ENCODE measurements at regions not wholly inside any gene's neighbourhood (a gene's known extent, or its start where the extent isn't known, plus 50 kb on each side); places are given as distances from the start of the nearest gene placed in this dataset.
A peak's percentile ranks its signal among the peaks of the same experiment; 100 is the strongest.
"Not testable (repeated sequence)": the region's sequence is repeated elsewhere in the genome, so short reads cannot be mapped to it uniquely, and the experiment has no call there.

GRCh38 chr4:130922955-130923354, 1827.0 kb downstream of the C4orf33 start:
- DNase-seq = no peak

DNA sequence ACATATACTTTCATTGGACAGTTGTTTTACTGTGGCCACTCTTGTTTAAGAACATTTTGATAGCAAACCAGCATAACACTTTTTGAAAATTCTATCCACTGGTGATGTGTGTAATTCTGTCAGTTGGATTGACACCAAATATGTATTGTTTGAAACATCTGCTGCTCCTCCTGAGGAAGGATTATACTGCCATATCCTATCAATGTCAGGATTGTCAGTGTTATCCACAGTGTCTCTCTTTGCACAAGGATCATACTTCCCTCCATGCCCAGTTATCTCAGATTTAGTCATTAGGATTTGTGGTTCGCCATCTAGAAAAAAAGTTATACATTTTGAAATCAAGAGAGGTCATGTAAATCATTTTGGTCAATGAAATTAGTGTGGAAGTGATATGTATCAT, 1859.6 kb downstream of the C4orf33 start:
- DNase-seq = no peak

GRCh38 chr4:130985371-130985770, 1889.4 kb downstream of the C4orf33 start:
- DNase-seq = no peak

DNA sequence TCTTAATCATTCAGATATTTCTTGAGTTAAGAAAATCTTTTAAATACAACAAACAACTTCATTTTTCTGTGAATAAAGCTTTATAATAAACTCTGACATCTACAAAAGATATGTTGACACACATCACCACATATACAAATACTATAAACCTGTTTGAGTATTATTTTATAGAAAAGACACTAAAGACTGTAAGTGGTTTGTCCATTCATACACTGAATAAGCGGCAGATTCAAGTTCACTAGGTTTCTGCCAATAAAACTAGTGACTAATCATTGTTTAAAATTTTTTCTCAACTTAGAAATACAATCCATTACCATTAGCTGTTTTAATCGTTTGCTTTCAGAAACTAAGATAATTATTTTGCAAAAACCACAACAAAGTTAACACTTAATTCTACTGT, 1900.0 kb downstream of the C4orf33 start:
- DNase-seq = no peak

GRCh38 chr4:131001371-131001770, 1905.4 kb downstream of the C4orf33 start:
- DNase-seq = no peak

DNA sequence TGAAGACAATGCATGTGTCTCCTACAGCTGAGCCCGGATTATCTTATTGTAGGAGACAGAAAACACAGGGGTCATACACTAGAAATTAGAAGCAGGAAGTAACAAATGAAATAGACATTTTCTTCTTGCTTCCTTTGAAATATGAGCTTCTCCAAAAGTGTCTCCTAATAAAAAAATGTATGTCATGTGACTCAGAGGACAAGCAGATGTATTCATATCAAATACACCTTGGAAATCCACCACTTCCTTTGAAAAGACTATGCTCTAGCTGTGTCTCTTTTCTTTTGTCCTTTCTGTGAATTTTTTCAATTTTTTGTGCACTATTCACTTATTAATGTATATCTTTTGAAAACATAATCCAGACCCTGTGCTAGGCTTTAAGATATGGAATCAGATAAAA, 1906.2 kb downstream of the C4orf33 start:
- no peak for DNase-seq

- no peak for DNase-seq
Observed at GRCh38 chr4:131006388-131006787, 1910.4 kb downstream of the C4orf33 start.

DNA sequence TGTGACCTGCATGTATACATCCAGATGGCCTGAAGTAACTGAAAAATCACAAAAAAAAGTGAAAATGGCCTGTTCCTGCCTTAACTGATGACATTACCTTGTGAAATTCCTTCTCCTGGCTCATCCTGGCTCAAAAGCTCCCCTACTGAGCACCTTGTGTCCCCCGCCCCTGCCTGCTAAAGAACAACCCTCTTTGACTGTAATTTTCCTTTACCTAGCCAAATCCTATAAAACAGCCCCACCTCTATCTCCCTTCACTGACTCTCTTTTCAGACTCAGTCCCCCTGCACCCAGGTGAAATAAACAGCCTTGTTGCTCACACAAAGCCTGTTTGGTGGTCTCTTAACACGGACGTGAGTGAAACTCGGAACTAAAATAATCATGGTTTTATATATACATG, 1916.0 kb downstream of the C4orf33 start:
- DNase-seq = not testable (repeated sequence)

DNA sequence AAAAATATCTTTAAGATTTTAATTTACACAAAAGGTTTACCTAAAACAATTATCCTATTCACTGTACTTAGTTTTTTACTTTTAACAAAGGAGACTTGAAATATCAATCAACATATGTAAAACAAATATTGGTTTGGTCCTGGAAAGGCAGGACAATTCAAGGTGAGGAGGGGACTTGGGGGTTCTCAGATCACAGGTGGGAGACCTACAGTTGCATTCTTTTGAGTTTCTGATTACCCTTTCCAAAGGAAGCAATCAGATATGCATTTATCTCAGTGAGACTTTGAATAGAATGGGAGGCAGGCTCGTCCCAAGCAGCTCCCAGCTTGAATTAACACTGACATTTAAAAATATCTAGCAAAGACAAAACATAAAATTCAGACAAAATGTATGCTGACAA, 1917.3 kb downstream of the C4orf33 start:
- DNase-seq = no peak

- DNase-seq = no peak
Observed at GRCh38 chr4:131026771-131027170, 1930.8 kb downstream of the C4orf33 start.

- no peak for DNase-seq
Observed at GRCh38 chr4:131044368-131044767, 1948.4 kb downstream of the C4orf33 start.

GRCh38 chr4:131046821-131047220, 1950.9 kb downstream of the C4orf33 start:
- no peak for DNase-seq

DNA sequence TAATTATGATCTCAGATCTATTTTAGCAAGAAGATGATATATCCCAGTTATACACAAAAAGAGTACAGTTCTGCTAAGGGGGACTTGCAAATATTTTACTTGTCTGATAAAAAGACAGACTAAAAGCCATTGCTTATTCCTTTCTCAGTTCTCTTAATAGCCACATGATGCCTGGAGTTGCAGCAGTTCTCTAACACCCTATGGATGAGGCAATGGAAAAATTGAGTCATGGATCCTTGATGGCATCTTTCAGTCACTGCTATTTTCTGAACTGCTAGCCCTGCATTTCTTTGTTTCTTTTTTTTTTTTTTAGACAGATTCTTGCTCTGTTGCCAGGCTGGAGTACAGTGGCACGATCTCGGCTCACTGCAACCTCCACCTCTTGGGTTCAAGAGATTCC, 1956.7 kb downstream of the C4orf33 start:
- DNase-seq = no peak

GRCh38 chr4:131054489-131055019, 1958.6 kb downstream of the C4orf33 start:
- DNase-seq = no peak

DNA sequence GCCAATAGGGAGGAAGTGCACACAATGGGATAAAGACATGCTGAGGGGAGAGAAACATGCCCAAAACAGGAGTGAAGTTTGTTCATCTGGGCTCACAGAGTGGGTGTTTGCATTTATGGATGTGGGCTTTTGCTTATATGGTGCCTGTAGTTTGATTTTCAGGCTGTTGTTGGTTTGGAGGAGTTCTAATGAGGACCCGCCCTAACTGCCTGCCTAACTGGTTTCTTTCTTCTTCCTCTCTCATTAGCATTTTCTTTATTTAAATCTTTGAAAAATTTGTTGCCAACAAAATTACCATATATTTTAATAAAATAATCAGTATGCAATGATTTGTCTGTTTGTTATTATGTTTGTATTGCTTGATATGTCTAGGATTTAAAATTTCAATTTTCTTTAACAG, 1965.8 kb downstream of the C4orf33 start:
- no peak for DNase-seq

DNA sequence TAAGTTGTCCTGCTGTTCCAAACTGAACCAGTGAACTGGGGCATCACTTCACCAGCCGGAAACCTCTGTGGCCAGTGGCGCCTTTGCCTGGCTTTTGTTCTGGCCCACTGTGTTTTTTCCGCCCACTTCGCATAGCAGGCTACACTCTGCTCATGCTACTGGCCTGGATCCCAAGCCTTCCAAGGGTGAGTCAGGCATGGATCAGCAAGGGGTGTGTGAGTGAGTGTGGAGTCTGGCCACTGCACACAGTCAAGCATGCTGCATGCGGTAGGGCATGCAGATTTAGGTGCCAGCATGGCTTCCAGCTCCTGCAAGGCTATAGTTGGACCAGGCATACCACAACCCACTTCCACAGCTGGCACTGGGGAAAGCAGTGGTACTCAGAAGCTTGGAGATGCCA, 1967.9 kb downstream of the C4orf33 start:
- DNase-seq = no peak

GRCh38 chr4:131081069-131081468, 1985.1 kb downstream of the C4orf33 start:
- DNase-seq = no peak

DNA sequence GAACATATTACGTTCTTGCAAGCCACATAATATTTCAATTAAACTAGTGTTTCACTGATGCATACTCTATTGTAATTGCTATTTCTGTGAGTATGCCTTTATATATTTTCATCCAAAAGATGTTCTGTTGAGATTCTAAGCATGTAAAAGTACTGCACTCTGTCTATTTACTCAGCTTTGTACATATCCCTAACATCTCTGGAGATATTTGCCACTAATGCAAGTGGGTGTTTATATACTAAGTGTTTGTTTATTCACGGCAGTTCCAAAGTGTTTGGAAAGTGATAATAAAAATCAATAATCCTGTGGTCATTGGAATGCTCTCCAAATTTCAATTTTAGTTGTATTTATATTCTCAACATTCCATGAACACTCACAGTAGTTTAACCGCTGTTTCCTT, 1989.0 kb downstream of the C4orf33 start:
- no peak for DNase-seq

DNA sequence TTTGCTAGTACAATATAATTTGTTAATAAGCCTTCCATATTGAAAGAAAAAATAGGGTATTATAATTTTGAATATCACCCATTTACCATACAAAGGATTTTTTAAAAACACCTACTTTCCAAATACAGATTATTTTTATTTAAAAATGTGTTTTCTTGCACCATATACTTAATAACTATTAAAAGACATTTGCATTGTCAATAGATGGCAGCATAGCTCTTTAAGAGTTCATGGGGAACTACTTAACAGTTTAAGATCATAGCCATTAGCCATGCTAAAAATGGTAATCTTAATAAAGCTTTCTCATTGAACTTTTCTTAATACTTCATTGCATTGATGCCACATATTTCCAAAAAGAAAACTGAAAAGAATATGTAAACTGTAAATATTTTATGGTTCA, 1995.9 kb downstream of the C4orf33 start:
- DNase-seq = peak; percentile 3

DNA sequence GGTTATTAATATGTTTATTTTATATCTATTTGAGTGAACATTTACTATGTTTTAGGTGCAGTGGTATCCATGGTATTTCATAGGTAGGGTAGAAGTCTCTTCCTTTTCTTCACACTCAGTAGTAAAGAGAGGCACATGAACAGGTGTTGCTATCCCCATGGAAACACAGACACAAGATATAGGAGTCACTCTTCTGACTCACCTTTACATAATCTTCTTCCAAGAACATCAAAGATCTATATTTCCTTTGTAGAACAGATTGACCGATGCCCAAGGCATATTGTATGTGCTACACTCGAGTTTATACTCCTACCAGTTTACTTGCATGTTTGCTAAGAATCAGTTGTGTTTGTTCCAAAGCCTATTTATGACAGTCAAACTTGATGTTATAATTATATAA, 1997.4 kb downstream of the C4orf33 start:
- no peak for DNase-seq

DNA sequence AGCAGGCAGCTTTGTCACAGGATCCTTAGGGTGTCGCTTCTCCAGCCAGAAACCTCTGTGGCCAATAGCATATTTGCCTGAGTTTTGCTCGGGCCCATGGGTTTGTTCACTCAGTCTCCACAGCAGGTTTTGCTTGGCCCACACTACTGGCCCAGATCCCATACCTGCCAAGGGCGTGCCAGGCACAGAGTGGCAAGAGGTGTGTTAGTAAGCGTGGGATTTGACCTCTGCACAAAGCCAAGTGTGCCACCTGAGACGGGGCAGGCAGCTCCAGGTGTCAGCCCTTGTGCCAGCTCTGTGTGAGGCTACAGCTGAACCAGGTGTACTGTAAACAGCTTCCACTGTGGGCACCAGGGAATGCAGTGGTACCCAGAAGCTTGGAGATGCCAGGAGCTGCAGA, 2003.0 kb downstream of the C4orf33 start:
- no peak for DNase-seq

DNA sequence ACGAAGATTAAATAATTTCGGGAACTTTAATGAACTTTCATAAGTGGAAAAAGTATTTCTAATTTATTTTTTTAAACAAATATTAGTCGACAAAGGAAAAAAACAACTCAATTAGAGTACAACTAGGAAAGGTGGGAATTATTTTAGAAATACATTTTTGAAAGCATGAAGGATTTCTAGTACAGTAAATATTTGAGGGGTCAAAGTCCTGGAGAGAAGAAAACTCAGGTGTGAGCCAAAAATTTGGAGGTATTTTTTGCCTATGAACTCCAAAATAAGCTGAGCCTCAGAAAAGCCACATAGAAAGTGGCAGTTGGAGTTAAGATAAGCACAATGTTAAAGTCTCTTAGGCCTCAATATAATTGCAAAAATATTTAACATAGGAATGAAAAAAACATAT, 2017.3 kb downstream of the C4orf33 start:
- DNase-seq = no peak

DNA sequence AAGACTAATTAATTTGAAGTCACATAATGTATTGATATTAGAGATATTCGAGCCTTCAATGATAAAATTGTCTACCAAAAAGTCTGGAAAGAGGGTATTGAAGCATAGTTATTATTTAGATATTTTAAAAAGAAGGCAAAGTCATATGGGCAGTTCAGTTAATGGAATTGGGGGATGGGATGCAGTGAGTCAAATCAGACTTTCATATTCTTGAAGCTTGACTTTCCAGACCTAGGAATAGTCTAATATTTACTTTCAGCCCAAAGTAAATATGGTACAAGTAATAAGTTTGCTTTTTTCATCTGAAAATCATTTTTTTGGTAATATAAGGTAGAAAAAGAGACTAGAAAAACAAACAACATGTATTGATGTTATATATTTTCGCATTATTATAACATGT, 2017.8 kb downstream of the C4orf33 start:
- DNase-seq = no peak

DNA sequence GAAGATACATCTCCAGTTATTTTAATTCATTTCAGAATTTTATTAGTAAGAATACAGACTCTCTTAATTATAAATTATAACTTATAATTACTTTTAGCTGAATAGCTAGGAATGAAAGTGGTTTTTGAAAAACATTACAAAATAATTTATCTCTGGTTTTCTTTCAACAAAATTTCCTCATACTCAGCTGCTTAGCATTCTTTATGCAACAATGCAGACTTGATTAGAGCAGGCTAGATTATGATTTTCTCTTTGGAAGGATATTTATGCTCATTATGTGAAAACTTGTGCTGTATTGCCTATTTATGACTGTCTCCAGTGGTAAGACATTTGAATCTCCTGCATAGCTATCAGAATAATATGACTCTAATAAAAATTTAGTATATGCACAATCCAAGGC, 2023.7 kb downstream of the C4orf33 start:
- no peak for DNase-seq

DNA sequence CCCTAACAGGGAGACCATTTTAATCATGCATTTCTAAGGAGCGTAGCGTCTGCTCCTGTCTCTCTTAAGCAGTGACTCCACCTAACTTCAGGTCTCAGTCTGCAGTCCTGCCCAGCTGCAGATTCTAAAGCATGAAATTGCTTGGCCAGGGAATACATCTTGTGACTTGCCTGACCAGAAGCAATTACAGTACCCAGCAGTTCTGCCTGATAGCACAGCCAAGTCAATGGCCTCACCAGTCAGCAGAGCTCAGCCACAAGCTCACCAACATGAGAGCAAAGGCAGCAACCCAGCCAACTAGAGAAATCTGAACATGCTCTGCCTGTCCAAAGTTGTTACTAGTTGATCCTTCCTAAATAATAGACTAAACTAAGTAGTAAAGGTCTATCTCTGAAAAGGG, 2011.9 kb upstream of the PCDH10 start:
- DNase-seq = no peak

GRCh38 chr4:131159261-131159660, 1989.8 kb upstream of the PCDH10 start:
- no peak for DNase-seq

Data from NCI-H146 (cell line).